Endothelial cell (in vitro differentiated cells): ENCODE measurements at regions not wholly inside any gene's neighbourhood (a gene's known extent, or its start where the extent isn't known, plus 50 kb on each side); places are given as distances from the start of the nearest gene placed in this dataset.

Experiments
- DNase-seq: peaks from one replicate; pipeline ENCODE4 v3.0.0; 2021; ENCODE audit warnings: low spot score
- H3K27ac Mint-ChIP-seq: one replicate; pipeline ENCODE4 v1.8.0; 2021; ENCODE audit warnings: mixed read lengths, inconsistent platforms; ENCODE audit not compliant: unreplicated experiment
- H3K27me3 Mint-ChIP-seq: one replicate; pipeline ENCODE4 v1.8.0; 2021; ENCODE audit warnings: mild to moderate bottlenecking, moderate library complexity, mixed read lengths, inconsistent platforms; ENCODE audit not compliant: unreplicated experiment
- H3K36me3 Mint-ChIP-seq: one replicate; pipeline ENCODE4 v1.8.0; 2021; ENCODE audit warnings: mild to moderate bottlenecking, low read depth, mixed read lengths, inconsistent platforms; ENCODE audit not compliant: unreplicated experiment
- H3K4me1 Mint-ChIP-seq: one replicate; pipeline ENCODE4 v1.8.0; 2021; ENCODE audit warnings: mild to moderate bottlenecking, mixed read lengths, inconsistent platforms; ENCODE audit not compliant: unreplicated experiment
- H3K4me3 Mint-ChIP-seq: one replicate; pipeline ENCODE4 v1.8.0; 2021; ENCODE audit warnings: mild to moderate bottlenecking, mixed read lengths, inconsistent platforms; ENCODE audit not compliant: unreplicated experiment
- H3K9me3 Mint-ChIP-seq: one replicate; pipeline ENCODE4 v1.8.0; 2021; ENCODE audit warnings: mixed read lengths, inconsistent platforms; ENCODE audit not compliant: unreplicated experiment
- CTCF ChIP-seq: fragments of 200-600 bp; sonication (generic); IDR thresholded peaks from one replicate; pipeline ENCODE4 v1.5.0; 2021; ENCODE audit warnings: antibody characterized with exemption; ENCODE audit not compliant: unreplicated experiment

GRCh38 chr5:88979244-88979643 is 96.3 kb upstream of the MEF2C start:
- TF ChIP-seq CTCF: no peak
- DNase-seq: no peak
- no peak overlapping the region for H3K4me3 Mint-ChIP-seq
- H3K27me3 Mint-ChIP-seq: no peaks in the 10 kb centered on the region
- H3K4me1 Mint-ChIP-seq: peaks cover 2% of the 10 kb centered on the region
- H3K36me3 Mint-ChIP-seq: no peaks in the 10 kb centered on the region
- no peaks in the 10 kb centered on the region for H3K9me3 Mint-ChIP-seq
- H3K27ac Mint-ChIP-seq: no peak overlapping the region

DNA sequence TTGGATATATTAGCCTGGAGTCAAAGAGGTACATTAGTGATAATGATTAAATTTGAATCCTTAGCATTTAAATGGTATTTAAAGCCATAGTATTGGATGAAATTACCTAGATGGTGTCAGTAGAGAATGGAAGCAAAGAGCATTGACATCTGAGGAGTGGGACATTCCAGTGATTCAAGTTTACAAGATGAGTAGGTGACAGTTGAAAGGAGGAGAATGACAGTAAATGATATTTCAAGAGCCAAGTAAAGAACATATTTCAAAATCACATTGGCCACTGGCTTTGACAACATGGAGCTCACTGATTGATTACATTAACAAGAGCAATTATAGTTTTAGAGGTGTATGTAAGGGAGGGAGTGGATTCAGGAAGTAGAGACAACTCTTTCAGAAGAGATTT is 93.9 kb upstream of the MEF2C start:
- Mint-ChIP-seq H3K27me3 (no peaks in the 10 kb centered on the region), H3K36me3 (no peaks in the 10 kb centered on the region), H3K27ac (no peak overlapping the region), H3K9me3 (no peaks in the 10 kb centered on the region), H3K4me3 (no peak overlapping the region), H3K4me1 (no peaks in the 10 kb centered on the region)
- no peak for TF ChIP-seq CTCF
- DNase-seq: no peak

DNA sequence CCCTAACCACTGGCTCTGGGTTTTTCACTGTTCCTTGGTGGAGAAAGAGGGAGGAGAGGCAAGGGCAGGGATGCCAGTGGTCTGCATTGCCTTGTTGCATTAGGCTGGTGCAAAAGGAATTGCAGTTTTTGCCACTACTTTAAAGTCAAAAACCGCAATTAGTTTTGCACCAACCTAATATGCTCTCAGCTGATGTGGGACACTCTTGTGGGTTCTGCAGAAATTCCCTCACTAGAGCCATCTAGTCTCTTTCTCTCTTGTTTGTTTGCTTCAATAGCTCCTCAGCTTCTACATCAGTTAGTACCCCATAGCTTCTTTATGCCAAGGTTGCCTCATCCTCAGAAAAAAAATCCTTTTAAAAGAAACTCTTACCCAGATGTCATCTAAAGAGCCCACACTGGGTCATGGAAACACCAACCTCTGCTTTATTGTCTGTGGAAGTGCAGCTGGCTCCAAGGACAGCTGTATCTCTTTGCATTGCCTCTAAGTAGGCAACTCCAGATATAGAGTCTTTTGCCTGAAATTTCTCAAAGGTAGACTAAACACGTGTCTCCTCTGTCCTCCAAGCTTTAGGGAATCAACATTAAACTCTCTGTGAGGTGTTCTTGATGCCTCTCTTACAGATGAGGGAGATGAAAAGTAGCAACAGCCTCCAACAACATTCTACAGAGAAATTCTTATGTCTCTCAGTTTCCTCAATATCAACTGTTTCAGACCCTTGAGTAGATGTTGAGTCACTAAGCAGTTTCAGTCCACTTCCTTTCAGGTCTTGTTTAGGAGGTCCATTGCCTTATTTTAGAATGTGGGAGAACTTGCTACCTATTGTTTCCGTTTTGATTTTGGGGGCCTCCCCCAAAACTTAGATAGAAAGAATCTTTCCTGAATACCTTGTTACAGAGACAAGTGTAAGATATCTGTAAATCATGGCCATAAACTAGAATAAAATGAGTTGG is 84.9 kb upstream of the MEF2C start:
- DNase-seq: no peak
- Mint-ChIP-seq H3K9me3 (no peaks in the 10 kb centered on the region), H3K27me3 (peaks cover 1% of the 10 kb centered on the region), H3K4me1 (no peaks in the 10 kb centered on the region), H3K4me3 (no peak overlapping the region), H3K36me3 (no peaks in the 10 kb centered on the region), H3K27ac (no peak overlapping the region)
- no peak for TF ChIP-seq CTCF

- Mint-ChIP-seq H3K9me3 (no peaks in the 10 kb centered on the region), H3K27me3 (peaks cover 1% of the 10 kb centered on the region), H3K36me3 (no peaks in the 10 kb centered on the region), H3K4me1 (no peaks in the 10 kb centered on the region), H3K27ac (no peak overlapping the region), H3K4me3 (no peak overlapping the region)
- DNase-seq: no peak
- TF ChIP-seq CTCF: no peak
Measured at GRCh38 chr5:88964831-88965230, 81.8 kb upstream of the MEF2C start.

DNA sequence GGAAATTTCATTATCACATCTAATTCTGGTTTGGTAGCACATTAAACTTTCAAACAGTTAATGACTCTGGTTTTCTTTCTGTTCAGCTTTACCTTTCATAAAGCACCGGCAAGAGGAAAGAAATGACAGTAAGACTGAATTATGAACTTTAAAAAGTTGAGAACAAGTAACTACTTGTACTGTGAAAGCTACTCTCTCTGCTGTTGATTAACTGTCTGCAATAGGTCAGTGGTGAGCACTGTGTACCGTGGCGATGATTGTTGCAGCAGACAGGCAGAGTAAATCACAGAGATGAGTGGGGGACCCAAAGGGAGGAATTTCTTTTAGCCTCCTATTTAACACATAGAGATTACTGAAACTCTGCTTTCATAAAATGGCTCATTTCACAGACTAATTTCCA is 74.0 kb upstream of the MEF2C start:
- Mint-ChIP-seq H3K4me1 (no peaks in the 10 kb centered on the region), H3K9me3 (no peaks in the 10 kb centered on the region), H3K4me3 (no peak overlapping the region), H3K27me3 (no peaks in the 10 kb centered on the region), H3K36me3 (no peaks in the 10 kb centered on the region), H3K27ac (no peak overlapping the region)
- TF ChIP-seq CTCF: no peak
- DNase-seq: no peak
